ENCODE measurements at regions not wholly inside any gene's neighbourhood (a gene's known extent, or its start where the extent isn't known, plus 50 kb on each side); places are given as distances from the start of the nearest gene placed in this dataset.

DNA sequence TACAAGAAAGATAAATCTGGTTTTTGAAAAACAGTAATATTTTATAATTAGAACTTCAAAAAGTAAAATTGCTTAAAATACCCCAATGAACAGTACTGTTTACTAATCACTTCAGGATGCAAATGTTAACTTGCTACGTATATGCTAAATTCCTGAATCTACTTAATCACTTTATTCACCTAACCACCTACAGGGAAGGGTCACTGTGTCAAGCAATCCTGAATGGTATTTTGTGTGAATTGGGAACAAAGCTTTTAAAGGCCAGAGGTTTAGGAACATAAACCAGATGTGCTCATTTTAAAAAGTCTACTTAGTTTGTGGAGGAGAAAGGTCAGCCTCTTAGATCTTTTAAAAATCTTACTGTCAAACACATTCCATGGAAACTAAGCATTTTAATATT, 1143.0 kb upstream of the ADGRL2 start:
- ATAC-seq (no peak), DNase-seq (no peak)
- 78 to 91% methylated on average over 1 of the region's 1 CpG for WGBS, 2 donors
- no peaks in the 10 kb centered on the region for H3K27me3 ChIP-seq
- H3K4me1 ChIP-seq, result no peaks in the 10 kb centered on the region
- intact Hi-C loops (cut with DNase I), result no loop called here
- H3K36me3 ChIP-seq, result no peaks in the 10 kb centered on the region
- no peak overlapping the region for H3K4me3 ChIP-seq
- TF ChIP-seq, protein P1, sequence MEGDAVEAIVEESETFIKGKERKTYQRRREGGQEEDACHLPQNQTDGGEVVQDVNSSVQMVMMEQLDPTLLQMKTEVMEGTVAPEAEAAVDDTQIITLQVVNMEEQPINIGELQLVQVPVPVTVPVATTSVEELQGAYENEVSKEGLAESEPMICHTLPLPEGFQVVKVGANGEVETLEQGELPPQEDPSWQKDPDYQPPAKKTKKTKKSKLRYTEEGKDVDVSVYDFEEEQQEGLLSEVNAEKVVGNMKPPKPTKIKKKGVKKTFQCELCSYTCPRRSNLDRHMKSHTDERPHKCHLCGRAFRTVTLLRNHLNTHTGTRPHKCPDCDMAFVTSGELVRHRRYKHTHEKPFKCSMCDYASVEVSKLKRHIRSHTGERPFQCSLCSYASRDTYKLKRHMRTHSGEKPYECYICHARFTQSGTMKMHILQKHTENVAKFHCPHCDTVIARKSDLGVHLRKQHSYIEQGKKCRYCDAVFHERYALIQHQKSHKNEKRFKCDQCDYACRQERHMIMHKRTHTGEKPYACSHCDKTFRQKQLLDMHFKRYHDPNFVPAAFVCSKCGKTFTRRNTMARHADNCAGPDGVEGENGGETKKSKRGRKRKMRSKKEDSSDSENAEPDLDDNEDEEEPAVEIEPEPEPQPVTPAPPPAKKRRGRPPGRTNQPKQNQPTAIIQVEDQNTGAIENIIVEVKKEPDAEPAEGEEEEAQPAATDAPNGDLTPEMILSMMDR (IDR thresholded peaks at IDR 0.05), result no peak
- no peak overlapping the region for H3K27ac ChIP-seq
- peaks cover 0 to 5% (median 0%) of the 10 kb centered on the region in 11 donors for H3K9me3 ChIP-seq

DNA sequence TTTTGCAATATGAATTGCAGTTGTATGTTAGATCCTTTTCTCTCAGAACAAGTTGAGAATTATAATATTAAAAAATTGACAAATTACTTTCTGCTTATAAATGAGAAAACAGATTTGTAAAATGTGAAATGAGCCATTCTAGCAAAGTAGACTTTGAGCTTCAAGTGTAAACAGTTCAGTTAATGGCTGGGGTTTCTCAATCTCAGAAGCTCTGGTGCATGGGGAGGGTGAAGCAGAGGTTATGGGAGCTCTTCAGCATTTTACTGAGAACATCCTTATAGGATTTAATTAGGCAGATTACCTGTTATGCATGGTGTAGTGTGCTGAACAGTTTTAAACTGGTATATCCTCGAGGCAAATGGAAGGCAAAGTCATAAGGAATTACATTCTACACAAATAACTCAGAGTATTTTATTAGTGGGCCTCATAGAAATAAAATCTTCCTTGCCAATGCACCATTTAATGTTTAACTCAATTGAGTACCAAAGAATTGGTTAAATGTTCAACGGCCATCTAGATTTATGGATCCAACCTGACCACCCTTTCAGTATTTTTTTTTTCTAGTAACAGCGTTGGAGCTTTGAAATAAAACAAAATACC, 1143.6 kb upstream of the ADGRL2 start:
- WGBS, 2 donors, result 73 to 82% methylated on average over 3 of the region's 3 CpGs

DNA sequence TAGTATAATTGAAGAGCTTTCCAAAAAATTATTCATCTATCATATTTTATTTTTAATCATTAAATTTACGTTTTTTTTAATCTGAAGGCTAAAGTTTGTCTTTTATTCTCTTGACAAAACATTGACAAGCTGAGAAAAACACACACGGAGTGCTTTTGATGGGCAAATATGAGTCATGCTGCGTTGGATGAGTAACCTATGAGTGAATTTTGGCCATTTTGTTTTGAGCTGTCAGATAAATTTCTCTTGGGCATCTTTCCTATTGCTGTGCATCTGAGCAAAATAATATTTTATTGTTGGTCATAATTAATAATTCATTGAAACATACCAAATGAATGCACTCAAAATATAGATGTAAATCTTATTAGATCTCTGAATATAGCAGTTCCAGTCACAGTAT, 1144.1 kb upstream of the ADGRL2 start:
- Histone ChIP-seq H3K4me3 (no peak overlapping the region), H3K27me3 (no peaks in the 10 kb centered on the region), H3K27ac (no peak overlapping the region), H3K9me3 (peaks cover 0 to 5% (median 0%) of the 10 kb centered on the region in 11 donors), H3K36me3 (no peaks in the 10 kb centered on the region), H3K4me1 (no peaks in the 10 kb centered on the region)
- TF ChIP-seq, protein P1 (IDR thresholded peaks at IDR 0.05), result no peak
- DNase-seq (no peak), ATAC-seq (no peak)
- intact Hi-C loops (cut with DNase I), result no loop called here
- WGBS, 2 donors, result 66 to 71% methylated on average over 3 of the region's 3 CpGs

More for the DNA sequence above, 1143.6 kb upstream of the ADGRL2 start:
- Histone ChIP-seq H3K4me3 (no peak overlapping the region), H3K4me1 (no peaks in the 10 kb centered on the region), H3K27ac (no peak overlapping the region), H3K36me3 (no peaks in the 10 kb centered on the region), H3K27me3 (no peaks in the 10 kb centered on the region), H3K9me3 (peaks cover 0 to 5% (median 0%) of the 10 kb centered on the region in 11 donors)
- TF ChIP-seq, protein P1 (IDR thresholded peaks at IDR 0.05), result no peak
- intact Hi-C loops (cut with DNase I), result no loop called here
- DNase-seq, result no peak
- no peak for ATAC-seq

DNA sequence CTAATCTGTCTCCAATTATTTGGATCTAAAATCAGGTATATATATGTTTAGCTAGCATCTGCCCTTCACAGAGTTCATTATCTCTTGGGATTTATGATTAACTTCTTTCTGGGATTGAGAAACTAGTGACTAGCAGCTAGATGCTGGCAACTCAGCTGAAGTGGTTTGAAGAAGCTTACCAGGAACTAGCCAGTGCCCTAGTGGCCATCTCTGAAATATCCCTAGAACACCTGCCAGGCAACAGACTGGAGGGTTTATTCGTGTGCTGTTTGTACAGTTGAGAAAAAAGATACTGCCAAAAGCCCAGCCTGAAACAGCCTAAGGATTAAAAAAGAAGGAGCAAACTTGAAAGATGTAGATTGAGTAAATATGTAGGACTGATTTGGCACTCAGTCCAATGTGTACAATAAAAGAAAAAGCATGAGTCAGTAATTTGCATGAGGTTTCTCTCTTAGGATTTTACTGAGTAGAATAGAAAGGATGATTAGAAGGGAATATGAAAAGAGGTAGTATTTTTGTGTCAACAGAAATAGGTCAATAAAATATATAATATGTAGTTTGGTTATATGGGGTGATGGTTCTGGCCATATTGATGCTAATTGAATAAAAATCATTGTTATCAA, 1144.6 kb upstream of the ADGRL2 start:
- intact Hi-C loops (cut with DNase I), result no loop called here

More for the DNA sequence above, 1144.6 kb upstream of the ADGRL2 start:
- peaks cover 0 to 5% (median 0%) of the 10 kb centered on the region in 11 donors for H3K9me3 ChIP-seq
- no peaks in the 10 kb centered on the region for H3K36me3 ChIP-seq
- WGBS, 2 donors, result 38 to 54% methylated on average over 1 of the region's 1 CpG
- H3K4me3 ChIP-seq, result no peak overlapping the region
- ATAC-seq, result no peak
- H3K27me3 ChIP-seq, result no peaks in the 10 kb centered on the region
- no peak overlapping the region for H3K27ac ChIP-seq
- H3K4me1 ChIP-seq, result no peaks in the 10 kb centered on the region
- TF ChIP-seq, protein P1 (IDR thresholded peaks at IDR 0.05), result no peak
- DNase-seq, result no peak
